HG03280 (cell line): ENCODE measurements at regions not wholly inside any gene's neighbourhood (a gene's known extent, or its start where the extent isn't known, plus 50 kb on each side); places are given as distances from the start of the nearest gene placed in this dataset.

Source experiments
- ATAC-seq: cut with Tn5 transposase; IDR thresholded peaks from one replicate; pipeline ENCODE4 v1.9.1; 2021; ENCODE audit warnings: mild to moderate bottlenecking, moderate library complexity; ENCODE audit not compliant: unreplicated experiment

GRCh38 chr2:120948662-120949011 is 213.0 kb downstream of the GLI2 start:
- ATAC-seq = no peak

GRCh38 chr2:120949027-120949956 is 213.6 kb downstream of the GLI2 start:
- ATAC-seq = no peak

GRCh38 chr2:120949957-120950590 is 214.4 kb downstream of the GLI2 start:
- no peak for ATAC-seq

- no peak for ATAC-seq
These were observed 216.0 kb downstream of the GLI2 start for GRCh38 chr2:120951693-120952092.

- no peak for ATAC-seq
These were observed 216.7 kb downstream of the GLI2 start for GRCh38 chr2:120952318-120952717.

GRCh38 chr2:120953066-120953756 is 217.5 kb downstream of the GLI2 start:
- no peak for ATAC-seq

GRCh38 chr2:120953843-120954584 is 218.3 kb downstream of the GLI2 start:
- ATAC-seq = no peak

GRCh38 chr2:120954939-120955338 is 219.3 kb downstream of the GLI2 start:
- no peak for ATAC-seq

GRCh38 chr2:120955427-120955826 is 219.8 kb downstream of the GLI2 start:
- ATAC-seq = no peak

- no peak for ATAC-seq
These were observed 221.0 kb downstream of the GLI2 start for GRCh38 chr2:120956486-120957156.

- ATAC-seq = no peak
These were observed 222.2 kb downstream of the GLI2 start for GRCh38 chr2:120957905-120958304.

- no peak for ATAC-seq
These were observed 223.1 kb downstream of the GLI2 start for GRCh38 chr2:120958623-120959366.

- no peak for ATAC-seq
These were observed 223.8 kb downstream of the GLI2 start for GRCh38 chr2:120959426-120959825.

- ATAC-seq = no peak
These were observed 225.2 kb downstream of the GLI2 start for GRCh38 chr2:120960770-120961366.

- ATAC-seq = no peak
These were observed 225.7 kb downstream of the GLI2 start for GRCh38 chr2:120961396-120961795.

- ATAC-seq = no peak
These were observed 228.5 kb downstream of the GLI2 start for GRCh38 chr2:120963997-120964705.

- ATAC-seq = no peak
These were observed 229.2 kb downstream of the GLI2 start for GRCh38 chr2:120964819-120965218.

GRCh38 chr2:120966510-120967254 is 231.0 kb downstream of the GLI2 start:
- ATAC-seq = no peak
